ENCODE measurements at regions not wholly inside any gene's neighbourhood (a gene's known extent, or its start where the extent isn't known, plus 50 kb on each side); places are given as distances from the start of the nearest gene placed in this dataset.

GRCh38 chr3:180319461-180319860, 282.5 kb upstream of the TTC14 start:
- DNase-seq (ENCODE audit: low spot score) (no peak), FAIRE-seq (no peak), ATAC-seq (no peak)
- Histone ChIP-seq H3K36me3 (replicated peaks in 1 of 2; ENCODE audit: control insufficient read depth in 1 of 2, insufficient read depth in 2 of 2, low read length in 2 of 2) (no peaks in the 10 kb centered on the region), H3K79me2 (ENCODE audit: insufficient read depth, low read length) (no peaks in the 10 kb centered on the region), H3K27ac (ENCODE audit: extremely low read length, insufficient read depth, low read length) (no peak overlapping the region), H2AFZ (ENCODE audit: low read length) (no peak overlapping the region), H3K4me2 (ENCODE audit: low read depth, low read length) (no peak overlapping the region), H4K20me1 (ENCODE audit: insufficient read depth, low read length) (no peaks in the 10 kb centered on the region), H3K9ac (ENCODE audit: insufficient read depth, low read depth, low read length) (no peak overlapping the region), H3K9me3 (ENCODE audit: low read length) (no peaks in the 10 kb centered on the region), H3K4me1 (ENCODE audit: insufficient read depth, low read length) (no peaks in the 10 kb centered on the region), H3K4me3 (replicated peaks in 1 of 3; ENCODE audit: insufficient read depth in 1 of 3, low read depth in 2 of 3, low read length in 3 of 3) (no peak overlapping the region), H3K27me3 (ENCODE audit: control insufficient read depth in 1 of 2, insufficient read depth in 2 of 2, low read length in 2 of 2) (no peaks in the 10 kb centered on the region; a peak in 1 of 5 replicates)
- ChIA-PET CTCF (ENCODE audit: low intra/inter-chr PET ratio, low total read pairs) (no interaction called here), POLR2A (no interaction called here)
- TF ChIP-seq ARNT2 (CRISPR knock-in tag; IDR thresholded peaks at IDR 0.05; ENCODE audit: low read depth) (no peak), GFI1 (CRISPR knock-in tag; IDR thresholded peaks at IDR 0.05; ENCODE audit: borderline replicate concordance) (no peak)
- TF ChIP-seq, protein P1, sequence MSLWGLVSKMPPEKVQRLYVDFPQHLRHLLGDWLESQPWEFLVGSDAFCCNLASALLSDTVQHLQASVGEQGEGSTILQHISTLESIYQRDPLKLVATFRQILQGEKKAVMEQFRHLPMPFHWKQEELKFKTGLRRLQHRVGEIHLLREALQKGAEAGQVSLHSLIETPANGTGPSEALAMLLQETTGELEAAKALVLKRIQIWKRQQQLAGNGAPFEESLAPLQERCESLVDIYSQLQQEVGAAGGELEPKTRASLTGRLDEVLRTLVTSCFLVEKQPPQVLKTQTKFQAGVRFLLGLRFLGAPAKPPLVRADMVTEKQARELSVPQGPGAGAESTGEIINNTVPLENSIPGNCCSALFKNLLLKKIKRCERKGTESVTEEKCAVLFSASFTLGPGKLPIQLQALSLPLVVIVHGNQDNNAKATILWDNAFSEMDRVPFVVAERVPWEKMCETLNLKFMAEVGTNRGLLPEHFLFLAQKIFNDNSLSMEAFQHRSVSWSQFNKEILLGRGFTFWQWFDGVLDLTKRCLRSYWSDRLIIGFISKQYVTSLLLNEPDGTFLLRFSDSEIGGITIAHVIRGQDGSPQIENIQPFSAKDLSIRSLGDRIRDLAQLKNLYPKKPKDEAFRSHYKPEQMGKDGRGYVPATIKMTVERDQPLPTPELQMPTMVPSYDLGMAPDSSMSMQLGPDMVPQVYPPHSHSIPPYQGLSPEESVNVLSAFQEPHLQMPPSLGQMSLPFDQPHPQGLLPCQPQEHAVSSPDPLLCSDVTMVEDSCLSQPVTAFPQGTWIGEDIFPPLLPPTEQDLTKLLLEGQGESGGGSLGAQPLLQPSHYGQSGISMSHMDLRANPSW (CRISPR knock-in tag; IDR thresholded peaks at IDR 0.05; ENCODE audit: borderline replicate concordance) = no peak
- intact Hi-C loops (cut with micrococcal nuclease; ENCODE audit: unreplicated experiment) = no loop called here
- WGBS (ENCODE audit: low lambda C conversion rate) = 16% methylated on average over 2 of the region's 2 CpGs
- in situ Hi-C loops (cut with HindIII; ENCODE audit: extremely low pct_ligation_motif_present, low pct_unique_long_range_greater_than_20kb) = no loop called here
- no TSS peak for BruUV-seq (replicated peaks)

DNA sequence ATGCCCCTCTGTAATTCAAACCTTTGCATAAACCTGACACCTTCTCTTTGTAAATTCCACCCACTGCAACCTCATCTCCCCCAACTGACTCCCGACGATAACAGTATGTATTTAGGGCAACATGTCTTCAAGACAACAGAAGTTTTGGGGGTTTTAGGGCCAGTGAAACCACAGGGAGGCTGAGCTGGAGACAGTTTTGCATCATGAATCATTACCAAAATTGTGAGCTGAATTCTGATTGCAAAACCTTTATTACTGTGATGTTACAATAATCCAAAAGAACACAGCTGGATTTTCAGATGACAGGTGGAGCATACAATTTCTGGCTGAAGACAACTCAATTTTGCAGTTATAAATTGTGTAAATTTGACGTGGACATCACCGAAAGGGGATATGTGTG, 281.3 kb upstream of the TTC14 start:
- ChIA-PET CTCF (ENCODE audit: low intra/inter-chr PET ratio, low total read pairs) (no interaction called here), POLR2A (no interaction called here)
- TF ChIP-seq ZNF619 (CRISPR knock-in tag; IDR thresholded peaks at IDR 0.05) = no peak
- TF ChIP-seq SCMH1 (CRISPR knock-in tag; IDR thresholded peaks at IDR 0.05; ENCODE audit: borderline replicate concordance) = no peak
- no peaks in the 10 kb centered on the region for H3K9me3 ChIP-seq (ENCODE audit: low read length)
- ATAC-seq (no peak), FAIRE-seq (no peak), DNase-seq (ENCODE audit: low spot score) (no peak)
- in situ Hi-C loops (cut with HindIII; ENCODE audit: extremely low pct_ligation_motif_present, low pct_unique_long_range_greater_than_20kb) = no loop called here
- intact Hi-C loops (cut with micrococcal nuclease; ENCODE audit: unreplicated experiment) = no loop called here
- H3K9ac ChIP-seq (ENCODE audit: insufficient read depth, low read depth, low read length) = no peak overlapping the region
- no peak overlapping the region for H3K4me3 ChIP-seq (replicated peaks in 1 of 3; ENCODE audit: insufficient read depth in 1 of 3, low read depth in 2 of 3, low read length in 3 of 3)
- H2AFZ ChIP-seq (ENCODE audit: low read length) = no peak overlapping the region
- no peaks in the 10 kb centered on the region; a peak in 1 of 5 replicates for H3K27me3 ChIP-seq (ENCODE audit: control insufficient read depth in 1 of 2, insufficient read depth in 2 of 2, low read length in 2 of 2)
- H3K4me1 ChIP-seq (ENCODE audit: insufficient read depth, low read length) = no peaks in the 10 kb centered on the region
- no peaks in the 10 kb centered on the region for H3K36me3 ChIP-seq (replicated peaks in 1 of 2; ENCODE audit: control insufficient read depth in 1 of 2, insufficient read depth in 2 of 2, low read length in 2 of 2)
- no peak overlapping the region for H3K4me2 ChIP-seq (ENCODE audit: low read depth, low read length)
- H4K20me1 ChIP-seq (ENCODE audit: insufficient read depth, low read length) = no peaks in the 10 kb centered on the region
- WGBS (ENCODE audit: low lambda C conversion rate) = 0% methylated on average over 4 of the region's 4 CpGs
- H3K27ac ChIP-seq (ENCODE audit: extremely low read length, insufficient read depth, low read length) = no peak overlapping the region
- H3K79me2 ChIP-seq (ENCODE audit: insufficient read depth, low read length) = no peaks in the 10 kb centered on the region
- no TSS peak for BruUV-seq (replicated peaks)
